ENCODE measurements at regions not wholly inside any gene's neighbourhood (a gene's known extent, or its start where the extent isn't known, plus 50 kb on each side); places are given as distances from the start of the nearest gene placed in this dataset.

DNA sequence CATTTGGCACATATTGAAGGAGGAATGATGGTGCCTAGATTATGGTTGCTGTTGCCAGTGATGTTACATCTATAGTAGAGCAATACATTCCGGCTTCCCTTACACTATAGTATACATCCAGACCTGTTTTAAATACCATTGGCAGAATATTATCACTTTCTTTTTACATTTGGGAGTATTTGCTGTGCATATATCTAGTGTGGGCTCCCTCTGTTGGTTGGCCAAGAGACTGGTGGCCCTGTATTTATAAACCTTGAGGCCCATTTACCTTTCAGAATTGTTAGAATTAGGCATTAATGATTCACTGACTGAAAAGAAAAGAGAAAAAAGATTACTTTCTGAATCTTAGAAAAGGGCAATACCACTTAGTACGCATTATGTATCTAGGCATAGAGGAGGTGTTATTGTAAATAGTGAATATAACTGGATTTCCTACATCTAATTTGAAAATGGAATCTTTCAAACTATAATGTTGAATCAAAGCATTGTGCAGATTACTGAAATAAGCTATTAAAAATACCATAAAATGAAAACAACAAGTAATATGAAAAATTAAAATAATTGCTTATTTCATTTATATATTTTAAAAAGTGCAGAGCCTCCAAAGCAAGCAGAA is 628.8 kb upstream of the MAN1A1 start:
- H3K4me3 ChIP-seq (ENCODE audit: low read depth, low read length), result no peak overlapping the region
- TF ChIP-seq, protein P1, sequence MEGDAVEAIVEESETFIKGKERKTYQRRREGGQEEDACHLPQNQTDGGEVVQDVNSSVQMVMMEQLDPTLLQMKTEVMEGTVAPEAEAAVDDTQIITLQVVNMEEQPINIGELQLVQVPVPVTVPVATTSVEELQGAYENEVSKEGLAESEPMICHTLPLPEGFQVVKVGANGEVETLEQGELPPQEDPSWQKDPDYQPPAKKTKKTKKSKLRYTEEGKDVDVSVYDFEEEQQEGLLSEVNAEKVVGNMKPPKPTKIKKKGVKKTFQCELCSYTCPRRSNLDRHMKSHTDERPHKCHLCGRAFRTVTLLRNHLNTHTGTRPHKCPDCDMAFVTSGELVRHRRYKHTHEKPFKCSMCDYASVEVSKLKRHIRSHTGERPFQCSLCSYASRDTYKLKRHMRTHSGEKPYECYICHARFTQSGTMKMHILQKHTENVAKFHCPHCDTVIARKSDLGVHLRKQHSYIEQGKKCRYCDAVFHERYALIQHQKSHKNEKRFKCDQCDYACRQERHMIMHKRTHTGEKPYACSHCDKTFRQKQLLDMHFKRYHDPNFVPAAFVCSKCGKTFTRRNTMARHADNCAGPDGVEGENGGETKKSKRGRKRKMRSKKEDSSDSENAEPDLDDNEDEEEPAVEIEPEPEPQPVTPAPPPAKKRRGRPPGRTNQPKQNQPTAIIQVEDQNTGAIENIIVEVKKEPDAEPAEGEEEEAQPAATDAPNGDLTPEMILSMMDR (IDR thresholded peaks at IDR 0.05; ENCODE audit: control insufficient read depth, extremely low read depth, insufficient read depth), result peak; percentile 49
- no peak for DNase-seq (ENCODE audit: low read depth)

DNA sequence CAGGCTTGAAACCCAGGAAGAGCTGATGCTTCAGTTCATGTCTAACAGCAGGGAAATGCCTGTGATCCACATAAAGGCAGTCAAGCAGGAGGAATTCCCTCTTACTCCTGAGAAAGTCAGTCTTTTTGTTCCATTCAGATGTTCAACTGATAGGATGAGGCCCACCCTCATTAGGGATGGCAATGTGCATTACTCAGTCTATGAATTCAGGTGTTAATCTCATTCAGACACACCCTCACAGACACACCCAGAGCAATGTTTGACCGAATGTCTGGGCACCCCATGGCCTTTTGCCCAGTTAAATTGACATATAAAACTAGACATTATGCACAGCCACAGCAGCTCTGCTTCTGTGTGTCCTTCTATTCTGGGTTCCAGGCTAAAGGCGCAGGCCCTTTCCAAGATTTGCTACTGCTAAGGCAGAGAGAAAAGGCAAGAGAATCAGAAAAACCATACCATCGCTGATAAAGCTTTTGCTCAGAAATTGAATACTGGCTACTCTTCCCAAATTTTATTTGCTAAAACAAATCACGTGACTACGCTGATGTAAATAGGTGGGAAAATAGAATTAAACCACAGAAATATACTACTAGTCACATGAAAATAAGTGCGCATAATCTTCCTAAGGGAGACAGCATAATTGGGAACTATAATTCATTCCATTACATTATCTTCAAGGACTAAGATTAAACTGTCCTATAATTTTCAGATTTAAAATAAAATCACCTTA is 625.0 kb upstream of the MAN1A1 start:
- TF ChIP-seq, protein P1 (IDR thresholded peaks at IDR 0.05; ENCODE audit: control insufficient read depth, extremely low read depth, insufficient read depth), result no peak
- DNase-seq (ENCODE audit: low read depth), result no peak
- no peak overlapping the region for H3K4me3 ChIP-seq (ENCODE audit: low read depth, low read length)

DNA sequence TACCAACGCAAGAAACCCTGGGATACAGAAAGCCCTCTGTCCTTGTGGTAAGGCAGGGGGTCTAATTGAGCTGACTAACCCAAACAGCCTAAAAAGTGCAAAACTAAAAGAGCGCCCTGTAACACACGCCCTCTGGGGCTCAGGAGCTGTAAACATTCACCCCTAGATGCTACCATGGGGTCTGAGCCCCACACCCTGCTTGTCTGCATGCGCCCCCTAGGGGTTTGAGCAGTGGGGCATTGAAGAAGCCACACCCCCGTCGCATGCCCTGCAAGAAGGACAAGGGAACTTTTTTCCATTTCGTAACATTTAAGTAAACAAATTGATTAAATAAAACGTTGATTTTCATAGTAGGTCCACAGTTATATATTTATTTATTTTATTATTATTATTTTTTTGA is 616.9 kb upstream of the MAN1A1 start:
- no peak for DNase-seq (ENCODE audit: low read depth)
- no peak overlapping the region for H3K4me3 ChIP-seq (ENCODE audit: low read depth, low read length)
- TF ChIP-seq, protein P1 (IDR thresholded peaks at IDR 0.05; ENCODE audit: control insufficient read depth, extremely low read depth, insufficient read depth), result no peak

DNA sequence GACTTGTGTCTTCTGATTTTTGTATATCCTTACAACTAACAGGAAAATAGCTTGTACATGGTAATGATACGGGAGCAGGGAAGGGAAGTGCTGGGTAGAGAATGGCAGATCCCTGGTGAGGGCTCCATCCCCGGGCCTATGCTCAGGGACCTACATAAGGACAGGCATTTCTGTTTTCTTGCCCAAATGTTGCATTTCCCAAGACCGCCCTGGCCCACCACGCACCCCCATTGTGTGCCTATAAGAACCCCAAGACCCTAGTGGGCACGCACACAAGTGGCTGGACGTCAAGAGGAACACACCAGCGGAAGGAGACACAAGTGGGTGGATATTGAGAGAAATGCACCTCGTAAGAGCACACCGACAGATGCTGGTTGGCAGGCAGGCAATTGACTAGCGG is 616.3 kb upstream of the MAN1A1 start:
- no peak overlapping the region for H3K4me3 ChIP-seq (ENCODE audit: low read depth, low read length)
- TF ChIP-seq, protein P1 (IDR thresholded peaks at IDR 0.05; ENCODE audit: control insufficient read depth, extremely low read depth, insufficient read depth), result no peak
- no peak for DNase-seq (ENCODE audit: low read depth)

DNA sequence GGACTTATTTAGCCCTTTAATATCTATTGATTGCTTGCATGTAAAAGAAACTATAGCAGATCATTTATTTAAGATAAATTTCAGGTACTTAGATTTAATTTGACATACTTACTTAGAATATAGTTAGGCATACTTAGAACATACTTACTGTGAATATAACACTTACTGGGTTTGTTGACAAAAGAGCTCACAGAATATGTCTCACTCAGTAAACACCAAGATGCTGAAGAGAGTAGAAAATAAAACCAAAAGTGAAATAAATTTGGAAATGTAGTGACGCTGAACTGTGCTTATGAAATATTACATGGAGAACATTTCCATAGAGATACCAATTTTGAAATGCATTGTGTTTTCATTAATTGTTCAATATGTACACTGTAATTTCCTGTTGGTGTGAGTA is 615.4 kb upstream of the MAN1A1 start:
- no peak overlapping the region for H3K4me3 ChIP-seq (ENCODE audit: low read depth, low read length)
- TF ChIP-seq, protein P1 (IDR thresholded peaks at IDR 0.05; ENCODE audit: control insufficient read depth, extremely low read depth, insufficient read depth), result no peak
- no peak for DNase-seq (ENCODE audit: low read depth)

DNA sequence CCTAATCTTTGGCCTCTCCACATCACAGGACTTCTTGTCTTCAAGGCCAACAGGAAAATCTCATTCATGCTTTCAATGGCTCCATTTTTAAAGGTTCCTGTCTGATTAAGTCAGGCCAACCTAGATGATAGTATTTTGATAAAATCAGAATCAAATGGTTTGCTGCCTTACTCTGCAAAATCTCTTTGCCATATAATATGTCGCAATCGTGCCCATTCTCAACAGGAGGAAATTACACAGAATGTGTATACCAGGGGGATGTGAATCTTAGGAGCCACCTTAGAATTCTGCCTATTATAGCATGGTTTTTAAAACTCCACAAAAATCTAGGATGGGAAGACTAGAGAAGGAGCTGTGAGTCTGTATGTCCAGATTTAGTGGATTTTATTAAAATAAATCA is 612.9 kb upstream of the MAN1A1 start:
- DNase-seq (ENCODE audit: low read depth), result no peak

More for the DNA sequence above, 612.9 kb upstream of the MAN1A1 start:
- no peak overlapping the region for H3K4me3 ChIP-seq (ENCODE audit: low read depth, low read length)
- TF ChIP-seq, protein P1 (IDR thresholded peaks at IDR 0.05; ENCODE audit: control insufficient read depth, extremely low read depth, insufficient read depth), result no peak

Data from LNCaP clone FGC (cell line).